ENCODE measurements at regions not wholly inside any gene's neighbourhood (a gene's known extent, or its start where the extent isn't known, plus 50 kb on each side); places are given as distances from the start of the nearest gene placed in this dataset.

GRCh38 chr7:131222171-131222570 is 105.5 kb upstream of the MKLN1 start:
- peak; percentile 9; the same call in 1 of the 2 replicates for TF ChIP-seq CTCF (IDR thresholded peaks at IDR 0.05)
- no peak for TF ChIP-seq ZFX (IDR thresholded peaks at IDR 0.05; ENCODE audit: borderline replicate concordance)
- no peak overlapping the region for H3K27ac ChIP-seq

- no peak overlapping the region for H3K27ac ChIP-seq
- no peak for TF ChIP-seq ZFX (IDR thresholded peaks at IDR 0.05; ENCODE audit: borderline replicate concordance)
Observed at GRCh38 chr7:131223151-131223550, 104.5 kb upstream of the MKLN1 start.

- no peak overlapping the region for H3K27ac ChIP-seq
- TF ChIP-seq CTCF (IDR thresholded peaks at IDR 0.05) (no peak), ZFX (IDR thresholded peaks at IDR 0.05; ENCODE audit: borderline replicate concordance) (no peak)
Observed at GRCh38 chr7:131224996-131225395, 102.7 kb upstream of the MKLN1 start.

- no peak overlapping the region for H3K27ac ChIP-seq
- TF ChIP-seq ZFX (IDR thresholded peaks at IDR 0.05; ENCODE audit: borderline replicate concordance) (no peak), CTCF (IDR thresholded peaks at IDR 0.05) (no peak)
Observed at GRCh38 chr7:131225619-131226513, 101.8 kb upstream of the MKLN1 start.

GRCh38 chr7:131226514-131226865 is 101.2 kb upstream of the MKLN1 start:
- no peak overlapping the region for H3K27ac ChIP-seq
- TF ChIP-seq ZFX (IDR thresholded peaks at IDR 0.05; ENCODE audit: borderline replicate concordance) (no peak), CTCF (IDR thresholded peaks at IDR 0.05) (no peak)

- H3K27ac ChIP-seq = no peak overlapping the region
Observed at GRCh38 chr7:131231381-131232220, 96.1 kb upstream of the MKLN1 start.

GRCh38 chr7:131232768-131233167 is 94.9 kb upstream of the MKLN1 start:
- no peak for TF ChIP-seq CTCF (IDR thresholded peaks at IDR 0.05)
- TF ChIP-seq ZFX (IDR thresholded peaks at IDR 0.05; ENCODE audit: borderline replicate concordance) = no peak
- no peak overlapping the region for H3K27ac ChIP-seq

More at GRCh38 chr7:131231381-131232220, 96.1 kb upstream of the MKLN1 start:
- TF ChIP-seq ZFX (IDR thresholded peaks at IDR 0.05; ENCODE audit: borderline replicate concordance) = no peak
- no peak for TF ChIP-seq CTCF (IDR thresholded peaks at IDR 0.05)

All from 22Rv1 (cell line).